Anterior cingulate cortex (tissue), 58 donors: ENCODE measurements at regions not wholly inside any gene's neighbourhood (a gene's known extent, or its start where the extent isn't known, plus 50 kb on each side); places are given as distances from the start of the nearest gene placed in this dataset.

Experiments
- DNase-seq, 58 donors: peaks; one replicate each; lab custom pipeline; 2025; lab: John Stamatoyannopoulos, UW

DNA sequence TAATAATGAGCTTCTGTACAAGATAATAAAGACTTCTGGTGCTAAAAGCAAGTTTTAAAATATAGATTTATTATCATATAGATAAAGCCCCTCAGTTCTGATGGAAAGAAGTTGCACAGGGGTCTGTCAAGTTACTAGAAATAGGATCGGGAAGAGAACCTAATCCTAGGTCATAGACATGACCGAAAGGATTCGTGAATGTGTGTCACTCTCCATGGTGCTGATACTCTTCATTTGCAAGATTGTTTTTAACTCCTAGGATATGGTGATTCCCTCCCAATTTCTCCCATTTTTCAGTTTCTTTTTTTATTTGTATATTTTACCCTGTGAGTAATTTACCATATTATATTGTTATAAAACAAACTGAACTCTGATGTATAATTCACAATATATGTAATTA, 58.9 kb upstream of the CTNNA2 start:
- no peak for DNase-seq

DNA sequence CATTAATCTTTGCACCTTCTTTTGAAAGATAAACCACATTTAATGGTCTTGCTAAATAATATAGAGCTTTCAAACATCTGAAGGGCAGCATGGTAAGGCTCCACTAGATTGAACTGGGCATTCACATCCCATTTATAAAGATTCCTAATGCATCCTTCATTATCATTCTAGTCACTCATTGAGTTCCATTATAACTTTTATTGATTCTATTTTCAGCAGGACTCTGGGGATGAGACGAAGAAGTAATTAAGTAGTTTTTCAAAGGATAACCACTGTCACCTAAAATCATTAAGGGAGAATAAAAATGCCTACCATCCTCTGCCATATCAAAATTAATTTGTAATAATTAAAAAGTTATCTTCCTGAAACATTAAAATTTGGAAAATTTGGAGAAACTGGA, 60.2 kb upstream of the CTNNA2 start:
- DNase-seq = no peak

DNA sequence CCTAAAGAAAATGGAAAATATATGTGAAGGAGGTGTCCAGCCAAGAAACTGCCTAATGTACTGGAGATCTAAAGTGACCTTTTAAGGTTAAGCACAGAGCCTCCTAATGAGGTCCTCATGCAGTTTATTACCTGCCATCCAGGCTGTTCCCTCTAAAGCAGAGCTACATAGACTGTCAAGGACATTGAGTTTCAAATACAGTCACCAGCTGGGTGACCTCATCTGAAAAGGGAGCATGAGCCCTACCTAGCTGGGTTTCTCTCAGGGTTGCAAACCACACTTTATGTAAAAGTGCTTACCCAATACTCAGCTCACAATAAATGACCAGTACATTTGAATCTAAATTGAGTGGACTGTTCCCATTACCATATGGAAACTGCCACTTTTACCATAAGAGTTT, 65.4 kb upstream of the CTNNA2 start:
- DNase-seq = no peak

DNA sequence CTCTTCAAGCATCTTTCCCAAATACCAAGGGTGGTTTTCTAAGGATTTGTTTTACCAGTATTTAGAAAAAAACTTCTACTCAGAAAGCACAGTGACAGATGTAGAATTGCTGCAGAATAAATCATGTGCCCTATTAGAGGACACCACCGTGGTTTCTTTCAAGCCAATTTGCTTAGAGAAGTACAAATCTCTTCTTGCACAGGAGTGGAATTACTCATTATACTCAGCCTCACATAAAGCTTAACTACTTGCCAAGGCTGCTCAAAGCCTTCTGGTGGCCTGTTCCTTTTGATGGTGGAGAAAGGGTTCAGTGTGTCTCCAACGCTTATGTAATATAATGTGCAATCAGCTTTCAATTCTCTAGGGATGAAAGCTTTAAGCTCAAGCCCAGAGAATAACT, 66.5 kb upstream of the CTNNA2 start:
- peak in 12 of 58 donors; percentile 1 to 38 (median 8) for DNase-seq

DNA sequence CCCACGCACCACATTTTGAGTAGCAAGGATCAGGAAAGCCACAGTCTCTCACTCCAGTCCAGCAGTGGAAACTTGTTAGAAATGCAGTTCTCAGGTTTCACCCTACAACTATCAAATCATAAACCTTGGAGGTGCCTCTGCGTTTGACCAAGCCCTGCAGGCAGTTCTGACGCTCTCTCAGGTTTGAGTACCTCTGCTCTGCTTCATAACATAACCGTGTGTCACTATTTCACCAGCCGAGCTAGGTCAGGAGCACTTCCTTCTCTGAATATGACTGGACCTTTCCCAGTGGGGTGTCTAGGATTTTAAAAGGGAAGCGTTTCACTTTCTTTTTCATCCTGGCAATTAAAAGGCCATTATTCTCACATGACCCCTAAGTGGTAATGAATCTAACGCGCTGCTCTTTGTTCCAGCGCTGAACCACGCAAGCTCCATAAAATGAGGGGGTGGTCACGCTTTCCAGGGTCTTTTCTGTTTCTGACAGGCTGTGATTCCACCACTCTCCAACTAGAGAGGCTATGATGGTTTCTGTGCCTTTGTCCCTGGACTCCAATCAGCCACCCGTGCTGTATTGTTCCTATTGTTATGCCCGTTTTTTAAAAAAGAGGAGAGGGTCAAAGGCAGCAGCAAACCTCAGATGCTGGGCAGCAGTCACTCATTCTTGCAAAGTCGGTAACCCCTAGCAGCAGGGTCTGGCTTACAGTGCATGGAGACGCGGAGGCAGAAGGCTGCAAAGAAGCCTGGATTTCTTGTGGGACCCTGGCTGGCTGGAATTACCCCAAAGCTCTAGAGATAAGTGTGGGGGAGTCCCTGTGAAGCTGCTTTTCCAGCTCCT, 75.2 kb upstream of the CTNNA2 start:
- no peak for DNase-seq

DNA sequence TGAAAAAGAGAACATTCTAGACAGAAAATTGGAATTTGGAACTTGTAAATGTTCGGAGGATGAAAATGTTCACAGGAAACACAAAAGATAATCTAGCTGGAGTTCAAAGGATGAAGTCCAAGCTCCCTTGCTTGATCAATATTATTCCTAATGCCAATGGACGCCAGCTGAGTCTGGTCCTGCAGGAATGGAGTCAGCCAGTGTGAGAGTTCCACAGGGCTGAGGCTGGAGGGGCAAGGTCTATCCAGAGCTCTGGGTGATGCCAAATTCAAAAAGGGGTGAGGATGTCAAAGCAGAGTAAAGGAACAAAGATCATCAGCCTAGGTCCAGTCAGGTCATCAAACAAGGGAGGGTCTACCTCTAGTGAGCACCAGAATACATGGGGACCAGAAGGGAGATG, 78.5 kb upstream of the CTNNA2 start:
- no peak for DNase-seq

DNA sequence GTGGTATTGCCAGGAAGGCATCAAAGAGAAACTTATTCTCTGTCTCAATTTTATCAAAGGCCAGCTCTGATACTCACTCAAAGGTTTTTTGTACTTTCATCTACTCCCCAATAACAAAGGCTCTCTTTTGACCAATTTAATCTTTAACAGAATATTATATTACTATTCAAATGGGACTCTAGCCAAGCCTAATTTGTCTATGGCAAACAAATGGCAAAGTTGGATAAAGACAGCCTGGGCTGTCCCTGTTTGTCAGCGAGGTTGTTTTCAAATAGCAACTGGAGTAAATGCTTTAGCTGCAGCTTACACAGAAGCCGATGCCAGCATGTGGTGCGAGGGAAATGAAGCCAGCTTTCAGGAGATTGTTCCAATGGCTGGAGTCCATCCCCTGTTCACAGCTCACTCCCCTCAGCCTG, 80.1 kb upstream of the CTNNA2 start:
- DNase-seq = peak in 51 of 58 donors; percentile 2 to 85 (median 50)

DNA sequence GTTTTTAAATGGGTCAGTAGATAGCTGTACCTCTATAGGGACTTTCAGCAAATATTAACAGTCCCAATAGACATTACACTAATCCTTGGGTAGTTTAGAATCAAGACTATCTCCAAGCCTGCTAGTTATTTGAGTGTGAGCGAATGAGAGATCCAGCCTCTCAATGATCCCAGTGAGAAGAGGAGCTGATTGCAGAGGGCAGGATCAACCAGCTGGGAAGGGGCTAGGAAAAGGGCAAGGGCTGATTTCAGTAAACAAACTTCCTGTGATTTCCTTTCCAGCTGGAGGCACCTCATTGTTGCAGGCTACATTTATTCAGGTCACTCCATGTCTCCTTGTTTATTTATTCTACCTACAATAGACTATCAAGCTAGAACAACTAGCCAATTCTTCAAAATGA, 84.1 kb upstream of the CTNNA2 start:
- no peak for DNase-seq

DNA sequence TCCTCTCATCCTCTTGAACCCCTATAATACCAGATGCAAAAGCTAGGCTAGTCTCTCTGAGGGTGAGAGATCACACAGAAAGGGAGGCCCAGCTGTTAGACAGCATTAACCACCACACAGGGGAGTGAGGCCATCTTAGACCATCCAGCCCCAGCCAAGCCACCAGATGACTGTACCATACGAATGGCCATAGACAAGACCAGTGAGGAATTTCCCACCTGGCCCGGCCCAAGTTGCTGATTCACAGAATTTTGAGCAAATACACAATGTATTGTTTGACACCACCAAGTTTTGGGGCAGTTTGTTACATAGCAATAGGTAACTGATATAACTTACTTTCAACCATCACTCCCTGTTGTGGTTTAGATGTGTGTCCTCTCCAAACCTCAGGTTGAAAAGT, 98.2 kb upstream of the CTNNA2 start:
- no peak for DNase-seq

DNA sequence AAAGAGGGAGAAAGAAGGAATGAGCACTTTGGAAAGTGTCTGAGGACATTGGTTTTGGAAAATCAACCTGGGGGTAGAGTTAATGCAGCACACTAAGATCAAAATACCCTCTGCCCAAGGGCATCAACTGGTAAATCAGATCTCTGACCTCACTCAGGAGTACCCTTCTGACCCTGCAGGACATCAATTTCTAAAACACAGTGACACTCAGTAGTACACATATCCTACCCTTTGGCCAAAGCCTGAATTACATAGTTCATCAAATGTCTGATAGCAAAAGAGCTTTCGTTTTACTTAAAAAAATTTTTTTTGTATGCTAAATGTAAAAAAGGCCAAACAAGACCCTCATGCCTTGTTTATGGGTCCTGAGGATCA, 118.4 kb upstream of the CTNNA2 start:
- no peak for DNase-seq

DNA sequence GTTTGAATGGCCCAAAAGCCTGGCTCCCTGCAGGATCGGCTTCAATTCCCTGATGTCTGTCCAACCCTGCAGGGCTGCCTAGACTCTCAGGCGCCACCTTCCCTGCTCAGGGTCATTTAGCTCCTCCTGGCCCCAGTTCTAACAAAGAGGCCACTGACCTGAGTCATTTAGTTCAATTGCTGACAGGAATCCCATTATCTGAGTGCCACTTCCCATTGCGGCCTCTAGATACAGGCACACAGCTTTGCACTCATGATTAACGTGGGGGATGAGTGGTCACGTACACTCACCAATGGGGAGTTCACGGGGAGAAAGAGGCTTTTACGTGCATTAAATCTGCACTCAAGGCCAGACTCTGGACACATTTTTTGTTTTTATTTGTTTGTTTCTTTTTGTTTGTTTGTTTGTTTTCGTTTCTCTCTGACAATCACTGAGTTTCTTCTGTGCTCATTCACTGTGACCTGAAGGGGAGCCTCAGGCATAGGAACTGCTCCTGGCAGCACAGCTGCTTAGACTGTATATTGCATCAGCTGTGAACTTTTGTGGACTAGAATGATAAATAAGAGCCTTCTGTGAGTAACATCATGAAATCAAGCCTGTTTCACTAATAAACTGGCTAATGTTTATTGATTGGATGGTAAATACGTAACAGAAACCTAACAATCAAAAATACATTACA, 118.9 kb upstream of the CTNNA2 start:
- DNase-seq = peak in 32 of 58 donors; percentile 3 to 77 (median 29)

DNA sequence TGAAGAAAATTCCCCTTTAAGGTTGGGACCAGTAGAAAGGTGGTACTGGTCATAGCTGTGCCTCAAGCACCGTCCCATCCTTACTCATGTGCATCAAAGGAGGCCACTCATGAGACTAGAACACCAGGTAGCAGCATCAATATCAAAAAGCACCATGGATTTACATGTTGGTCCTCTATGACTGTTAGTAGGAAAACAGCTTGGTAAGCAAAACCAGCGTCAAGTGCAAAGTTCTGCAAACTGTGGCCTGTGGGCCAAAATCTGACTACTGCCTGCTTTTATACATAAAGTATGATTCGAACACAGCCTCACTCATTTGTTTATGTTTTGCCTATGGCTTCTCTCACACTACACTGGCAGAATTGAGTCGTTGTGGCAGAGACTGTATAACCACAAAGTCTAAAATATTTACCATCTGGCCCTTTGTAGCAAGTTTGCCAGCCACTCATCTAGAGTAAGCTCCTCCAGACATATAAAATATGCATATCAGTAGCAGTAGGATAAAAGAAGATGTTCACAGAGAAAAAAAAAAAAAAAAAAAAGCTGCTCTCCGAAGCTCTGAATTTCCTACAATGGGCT, 119.7 kb upstream of the CTNNA2 start:
- peak in 1 of 58 donors; percentile 33 for DNase-seq

DNA sequence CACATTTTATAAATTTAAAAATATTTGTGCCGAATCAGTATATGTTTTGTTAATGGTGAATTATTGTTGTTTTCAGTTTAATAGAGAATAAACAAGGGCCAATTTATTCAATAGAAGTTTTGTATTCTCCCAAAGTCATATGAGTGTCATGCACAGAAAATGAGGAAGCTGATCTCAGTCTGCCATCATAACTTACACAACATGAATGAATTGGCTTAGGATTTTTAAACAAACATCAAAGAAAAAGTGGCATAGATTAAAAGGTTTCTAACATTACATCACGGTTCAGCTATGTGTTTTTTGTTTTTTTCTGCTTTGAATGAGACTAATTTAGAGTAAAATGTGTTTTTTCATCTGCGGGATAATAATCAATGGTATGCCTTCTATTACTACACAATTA, 123.4 kb upstream of the CTNNA2 start:
- DNase-seq = no peak

DNA sequence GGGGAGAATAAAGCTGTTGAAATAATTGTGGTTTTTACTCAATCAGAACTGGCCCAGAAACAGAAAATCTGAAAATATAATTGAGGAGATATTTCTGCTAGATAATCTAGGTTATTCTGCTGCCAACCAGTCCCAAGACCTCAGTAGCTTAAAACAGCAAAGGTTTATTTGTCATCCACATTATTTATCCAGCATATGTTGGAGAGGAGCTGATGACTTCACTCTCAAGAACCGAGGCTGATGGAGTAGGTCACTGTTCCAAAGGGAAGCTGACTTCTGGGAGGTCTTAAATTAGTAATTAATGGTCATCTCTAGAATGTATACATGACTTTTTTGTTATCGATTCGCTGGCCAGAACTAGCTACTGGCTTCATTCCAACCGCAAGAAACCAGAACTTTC, 124.8 kb upstream of the CTNNA2 start:
- no peak for DNase-seq

DNA sequence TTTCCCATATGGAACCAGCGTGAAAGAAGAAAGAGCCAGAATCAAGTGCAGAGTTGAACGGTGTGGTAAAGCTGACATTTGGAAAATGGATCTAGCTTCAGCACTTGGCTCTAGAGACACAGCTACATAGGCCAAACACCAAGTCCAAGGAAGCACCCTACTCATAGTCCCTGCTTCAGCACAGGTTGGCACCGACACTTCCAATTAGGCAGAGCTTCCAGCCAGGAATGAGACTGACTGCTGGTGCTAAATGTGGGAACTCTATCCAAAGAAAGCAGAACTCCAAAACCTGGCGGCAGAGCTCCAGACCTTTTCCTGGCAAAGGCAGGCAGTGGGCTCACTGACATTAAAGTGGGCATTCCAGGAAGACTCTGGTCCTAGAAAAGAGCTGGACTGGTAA, 125.4 kb upstream of the CTNNA2 start:
- peak in 20 of 58 donors; percentile 3 to 73 (median 30) for DNase-seq

DNA sequence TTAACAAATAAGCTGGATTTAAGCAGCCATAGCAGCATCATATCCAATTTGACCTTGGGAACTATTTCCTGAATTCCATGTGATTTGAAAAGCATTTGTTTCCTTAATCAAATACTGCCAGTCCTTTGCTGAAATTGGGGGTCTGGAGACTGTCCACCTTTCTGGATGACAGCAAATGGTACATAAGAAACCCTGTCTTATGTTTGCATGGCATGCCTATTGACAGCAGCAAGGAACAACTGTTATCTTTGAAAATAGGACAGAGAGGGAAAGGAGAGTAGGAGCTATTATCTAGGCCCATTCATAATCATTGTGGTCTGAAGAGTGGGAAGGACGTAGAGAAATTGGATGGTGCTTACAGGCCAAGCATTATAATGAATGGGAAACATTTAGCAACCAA, 129.2 kb upstream of the CTNNA2 start:
- no peak for DNase-seq

DNA sequence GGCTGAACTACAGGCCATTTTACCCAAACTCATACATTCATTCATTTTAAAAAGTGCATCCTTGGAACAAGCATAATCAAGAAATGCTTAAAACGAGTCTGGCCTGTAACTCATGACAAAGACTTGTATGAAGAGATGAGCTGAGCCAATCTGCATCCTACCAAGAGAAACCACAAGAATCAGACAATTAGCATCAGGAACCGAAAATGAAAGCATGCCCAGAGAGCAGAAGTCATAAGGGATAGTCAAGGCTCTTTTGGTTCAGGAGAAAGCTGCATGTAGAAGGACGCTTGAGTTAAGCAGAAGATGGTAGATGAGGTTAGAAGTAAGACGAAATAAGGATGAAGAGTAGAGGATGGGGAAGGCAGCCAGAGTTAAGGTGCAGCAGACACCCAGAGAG, 137.0 kb upstream of the CTNNA2 start:
- no peak for DNase-seq

DNA sequence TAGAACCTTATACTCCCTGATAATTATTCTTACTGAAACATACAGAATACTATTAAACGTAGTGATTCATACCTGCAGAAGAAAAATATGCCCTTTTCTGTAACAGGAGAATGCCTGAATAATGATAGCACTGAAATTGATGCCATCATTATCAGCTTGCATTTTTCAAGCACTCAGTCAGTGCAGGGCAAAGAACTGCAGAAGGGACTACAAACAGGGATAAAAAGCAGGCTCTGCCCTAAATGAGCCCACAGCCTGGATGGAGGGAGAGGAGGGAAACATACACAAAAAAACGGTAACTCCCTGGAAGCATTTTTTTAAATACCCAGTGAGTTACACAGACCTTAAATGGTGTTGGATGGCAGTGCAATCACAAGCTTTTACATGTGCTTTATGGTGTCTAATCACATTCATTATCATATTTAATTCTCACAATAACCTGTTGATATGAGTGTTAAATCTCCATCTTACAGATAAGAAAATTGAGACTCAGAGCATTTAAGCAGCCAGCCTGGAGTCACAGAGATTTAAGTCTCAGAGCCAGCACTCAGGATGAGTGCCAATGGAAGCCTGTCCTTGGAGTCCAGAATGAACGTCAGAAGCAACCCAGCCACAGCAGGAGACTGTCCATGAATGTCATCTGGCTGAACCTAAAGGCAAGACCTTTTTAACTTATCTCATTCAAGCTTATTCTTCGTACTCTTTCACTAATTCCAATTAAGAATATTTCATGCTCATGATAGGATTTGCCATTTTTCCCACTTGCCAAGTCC, 139.3 kb upstream of the CTNNA2 start:
- DNase-seq = peak in 5 of 58 donors; percentile 6 to 42 (median 13)

DNA sequence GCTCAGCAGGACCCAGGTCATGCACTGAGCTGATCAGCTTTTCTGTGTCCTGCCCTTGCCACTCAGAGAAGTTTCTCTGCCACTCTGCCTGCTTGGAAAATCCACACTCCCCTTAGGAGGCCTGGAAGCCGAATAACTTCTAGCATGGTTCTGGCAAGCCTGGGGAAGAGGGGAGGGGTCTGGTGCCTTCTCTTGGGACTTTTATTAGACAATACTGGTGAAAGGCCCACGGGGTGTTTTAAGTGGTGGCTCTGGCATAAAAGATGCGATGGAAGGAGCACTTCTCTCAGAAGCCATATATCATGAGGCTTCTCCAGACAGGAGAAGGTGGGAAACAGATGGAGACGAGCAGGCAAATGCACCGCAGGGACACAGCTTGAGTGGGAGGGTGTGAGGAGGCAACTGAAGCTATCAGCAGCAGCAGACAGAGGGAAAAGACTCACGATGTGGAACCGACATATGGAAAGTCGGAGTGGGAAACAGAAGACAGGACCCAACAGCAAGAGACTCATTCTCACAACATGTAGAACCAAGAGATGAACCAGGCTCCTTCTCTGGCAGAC, 141.8 kb upstream of the CTNNA2 start:
- peak in 20 of 58 donors; percentile 7 to 74 (median 32) for DNase-seq

DNA sequence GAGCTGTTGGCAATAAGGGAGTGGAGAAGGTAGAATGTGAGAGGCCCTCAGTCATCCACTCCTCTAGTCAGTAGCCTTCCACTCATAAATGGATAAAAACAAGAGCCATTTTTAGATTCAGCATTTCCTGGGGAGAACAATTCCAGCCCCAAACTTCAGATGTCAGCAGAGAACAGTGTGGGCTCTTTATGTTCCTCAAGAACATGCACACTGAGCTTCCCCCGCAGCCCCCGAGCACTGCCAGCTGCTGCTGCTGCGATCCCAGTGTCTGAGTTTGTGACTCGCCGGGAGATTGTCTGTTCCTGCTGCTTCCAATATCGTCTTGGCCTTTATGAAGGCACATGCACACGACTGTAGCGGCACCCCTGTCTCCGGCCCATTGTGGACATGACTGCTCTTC, 143.7 kb upstream of the CTNNA2 start:
- peak in 20 of 58 donors; percentile 6 to 62 (median 24) for DNase-seq
